WTC11 (cell line): ENCODE measurements at regions not wholly inside any gene's neighbourhood (a gene's known extent, or its start where the extent isn't known, plus 50 kb on each side); places are given as distances from the start of the nearest gene placed in this dataset.

Source experiments
- CREB1 ChIP-seq: sonication (generic); formaldehyde crosslinking; IDR thresholded peaks from 2 replicates; pipeline ENCODE4 v1.8.0; 2023; ENCODE audit warnings: mild to moderate bottlenecking, missing genetic modification reagents
- ELF4 ChIP-seq: sonication (generic); formaldehyde crosslinking; IDR thresholded peaks from 2 replicates; pipeline ENCODE4 v1.8.1; 2022; ENCODE audit warnings: low read depth, mild to moderate bottlenecking, moderate library complexity, missing genetic modification reagents
- EMX1 ChIP-seq: fragments of 250-450 bp; sonication (Bioruptor Pico); IDR thresholded peaks from 2 replicates; pipeline ENCODE4 v1.8.0; 2021; ENCODE audit warnings: mild to moderate bottlenecking
- JUN ChIP-seq: sonication (generic); formaldehyde crosslinking; IDR thresholded peaks from 2 replicates; pipeline ENCODE4 v1.8.0; 2023; ENCODE audit warnings: mild to moderate bottlenecking, missing genetic modification reagents
- TCF7 ChIP-seq: sonication (generic); formaldehyde crosslinking; IDR thresholded peaks from 2 replicates; pipeline ENCODE4 v1.8.0; 2022; ENCODE audit warnings: mild to moderate bottlenecking, low read depth, missing genetic modification reagents, moderate library complexity
- TF ChIP-seq, protein P1 (sequence below): fragments of 200-600 bp; IDR thresholded peaks from 2 replicates; pipeline ENCODE4 v1.8.0; 2022; ENCODE audit warnings: antibody characterized with exemption
- TF ChIP-seq, protein P2 (sequence below): sonication (generic); formaldehyde crosslinking; IDR thresholded peaks from 2 replicates; pipeline ENCODE4 v1.8.1; 2023; ENCODE audit warnings: mild to moderate bottlenecking, missing genetic modification reagents, moderate library complexity
- TF ChIP-seq, protein P3 (sequence below): sonication (generic); formaldehyde crosslinking; conservative IDR thresholded peaks from 2 replicates; pipeline ENCODE4 v1.8.1; 2023; ENCODE audit warnings: mild to moderate bottlenecking, low read depth, missing genetic modification reagents, moderate library complexity
- TF ChIP-seq, protein P4 (sequence below): sonication (generic); formaldehyde crosslinking; IDR thresholded peaks from 2 replicates; pipeline ENCODE4 v1.8.1; 2023; ENCODE audit warnings: mild to moderate bottlenecking, missing genetic modification reagents, moderate library complexity
- TF ChIP-seq, protein P5 (sequence below): sonication (generic); formaldehyde crosslinking; IDR thresholded peaks from 2 replicates; pipeline ENCODE4 v1.8.1; 2022; ENCODE audit warnings: mild to moderate bottlenecking, missing genetic modification reagents, moderate library complexity, borderline replicate concordance

DNA sequence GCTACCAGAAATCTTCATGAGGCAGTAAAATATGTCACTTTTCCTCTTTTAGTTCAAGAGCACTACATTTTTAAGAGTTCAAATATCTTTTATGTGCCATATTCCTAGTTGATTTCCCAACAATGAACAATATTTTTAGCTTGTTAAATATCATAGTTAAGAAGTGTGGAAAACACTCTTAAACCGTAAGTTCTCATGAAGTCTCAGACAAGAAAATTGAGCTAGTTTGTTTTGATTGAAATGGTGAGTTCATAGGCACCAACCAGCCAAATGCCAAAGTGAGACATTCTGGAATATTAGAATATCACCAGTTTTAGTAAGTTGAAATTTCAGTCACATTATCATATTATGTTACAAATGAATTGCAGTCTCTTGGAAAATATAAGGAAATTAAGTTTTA, 277.2 kb upstream of the HSF2 start:
- TF ChIP-seq, protein P1, sequence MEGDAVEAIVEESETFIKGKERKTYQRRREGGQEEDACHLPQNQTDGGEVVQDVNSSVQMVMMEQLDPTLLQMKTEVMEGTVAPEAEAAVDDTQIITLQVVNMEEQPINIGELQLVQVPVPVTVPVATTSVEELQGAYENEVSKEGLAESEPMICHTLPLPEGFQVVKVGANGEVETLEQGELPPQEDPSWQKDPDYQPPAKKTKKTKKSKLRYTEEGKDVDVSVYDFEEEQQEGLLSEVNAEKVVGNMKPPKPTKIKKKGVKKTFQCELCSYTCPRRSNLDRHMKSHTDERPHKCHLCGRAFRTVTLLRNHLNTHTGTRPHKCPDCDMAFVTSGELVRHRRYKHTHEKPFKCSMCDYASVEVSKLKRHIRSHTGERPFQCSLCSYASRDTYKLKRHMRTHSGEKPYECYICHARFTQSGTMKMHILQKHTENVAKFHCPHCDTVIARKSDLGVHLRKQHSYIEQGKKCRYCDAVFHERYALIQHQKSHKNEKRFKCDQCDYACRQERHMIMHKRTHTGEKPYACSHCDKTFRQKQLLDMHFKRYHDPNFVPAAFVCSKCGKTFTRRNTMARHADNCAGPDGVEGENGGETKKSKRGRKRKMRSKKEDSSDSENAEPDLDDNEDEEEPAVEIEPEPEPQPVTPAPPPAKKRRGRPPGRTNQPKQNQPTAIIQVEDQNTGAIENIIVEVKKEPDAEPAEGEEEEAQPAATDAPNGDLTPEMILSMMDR: no peak
- TF ChIP-seq ELF4 (CRISPR knock-in tag) (no peak), CREB1 (no peak), JUN (CRISPR knock-in tag) (no peak), TCF7 (CRISPR knock-in tag) (no peak), EMX1 (no peak)
- TF ChIP-seq, protein P2, sequence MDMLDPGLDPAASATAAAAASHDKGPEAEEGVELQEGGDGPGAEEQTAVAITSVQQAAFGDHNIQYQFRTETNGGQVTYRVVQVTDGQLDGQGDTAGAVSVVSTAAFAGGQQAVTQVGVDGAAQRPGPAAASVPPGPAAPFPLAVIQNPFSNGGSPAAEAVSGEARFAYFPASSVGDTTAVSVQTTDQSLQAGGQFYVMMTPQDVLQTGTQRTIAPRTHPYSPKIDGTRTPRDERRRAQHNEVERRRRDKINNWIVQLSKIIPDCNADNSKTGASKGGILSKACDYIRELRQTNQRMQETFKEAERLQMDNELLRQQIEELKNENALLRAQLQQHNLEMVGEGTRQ (CRISPR knock-in tag): no peak
- TF ChIP-seq, protein P3, sequence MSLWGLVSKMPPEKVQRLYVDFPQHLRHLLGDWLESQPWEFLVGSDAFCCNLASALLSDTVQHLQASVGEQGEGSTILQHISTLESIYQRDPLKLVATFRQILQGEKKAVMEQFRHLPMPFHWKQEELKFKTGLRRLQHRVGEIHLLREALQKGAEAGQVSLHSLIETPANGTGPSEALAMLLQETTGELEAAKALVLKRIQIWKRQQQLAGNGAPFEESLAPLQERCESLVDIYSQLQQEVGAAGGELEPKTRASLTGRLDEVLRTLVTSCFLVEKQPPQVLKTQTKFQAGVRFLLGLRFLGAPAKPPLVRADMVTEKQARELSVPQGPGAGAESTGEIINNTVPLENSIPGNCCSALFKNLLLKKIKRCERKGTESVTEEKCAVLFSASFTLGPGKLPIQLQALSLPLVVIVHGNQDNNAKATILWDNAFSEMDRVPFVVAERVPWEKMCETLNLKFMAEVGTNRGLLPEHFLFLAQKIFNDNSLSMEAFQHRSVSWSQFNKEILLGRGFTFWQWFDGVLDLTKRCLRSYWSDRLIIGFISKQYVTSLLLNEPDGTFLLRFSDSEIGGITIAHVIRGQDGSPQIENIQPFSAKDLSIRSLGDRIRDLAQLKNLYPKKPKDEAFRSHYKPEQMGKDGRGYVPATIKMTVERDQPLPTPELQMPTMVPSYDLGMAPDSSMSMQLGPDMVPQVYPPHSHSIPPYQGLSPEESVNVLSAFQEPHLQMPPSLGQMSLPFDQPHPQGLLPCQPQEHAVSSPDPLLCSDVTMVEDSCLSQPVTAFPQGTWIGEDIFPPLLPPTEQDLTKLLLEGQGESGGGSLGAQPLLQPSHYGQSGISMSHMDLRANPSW: no peak
- TF ChIP-seq, protein P4, sequence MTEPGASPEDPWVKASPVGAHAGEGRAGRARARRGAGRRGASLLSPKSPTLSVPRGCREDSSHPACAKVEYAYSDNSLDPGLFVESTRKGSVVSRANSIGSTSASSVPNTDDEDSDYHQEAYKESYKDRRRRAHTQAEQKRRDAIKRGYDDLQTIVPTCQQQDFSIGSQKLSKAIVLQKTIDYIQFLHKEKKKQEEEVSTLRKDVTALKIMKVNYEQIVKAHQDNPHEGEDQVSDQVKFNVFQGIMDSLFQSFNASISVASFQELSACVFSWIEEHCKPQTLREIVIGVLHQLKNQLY (CRISPR knock-in tag): no peak
- TF ChIP-seq, protein P5, sequence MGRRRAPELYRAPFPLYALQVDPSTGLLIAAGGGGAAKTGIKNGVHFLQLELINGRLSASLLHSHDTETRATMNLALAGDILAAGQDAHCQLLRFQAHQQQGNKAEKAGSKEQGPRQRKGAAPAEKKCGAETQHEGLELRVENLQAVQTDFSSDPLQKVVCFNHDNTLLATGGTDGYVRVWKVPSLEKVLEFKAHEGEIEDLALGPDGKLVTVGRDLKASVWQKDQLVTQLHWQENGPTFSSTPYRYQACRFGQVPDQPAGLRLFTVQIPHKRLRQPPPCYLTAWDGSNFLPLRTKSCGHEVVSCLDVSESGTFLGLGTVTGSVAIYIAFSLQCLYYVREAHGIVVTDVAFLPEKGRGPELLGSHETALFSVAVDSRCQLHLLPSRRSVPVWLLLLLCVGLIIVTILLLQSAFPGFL (CRISPR knock-in tag): no peak
